ENCODE measurements at regions not wholly inside any gene's neighbourhood (a gene's known extent, or its start where the extent isn't known, plus 50 kb on each side); places are given as distances from the start of the nearest gene placed in this dataset.
"Not testable (repeated sequence)": the region's sequence is repeated elsewhere in the genome, so short reads cannot be mapped to it uniquely, and the experiment has no call there.

DNA sequence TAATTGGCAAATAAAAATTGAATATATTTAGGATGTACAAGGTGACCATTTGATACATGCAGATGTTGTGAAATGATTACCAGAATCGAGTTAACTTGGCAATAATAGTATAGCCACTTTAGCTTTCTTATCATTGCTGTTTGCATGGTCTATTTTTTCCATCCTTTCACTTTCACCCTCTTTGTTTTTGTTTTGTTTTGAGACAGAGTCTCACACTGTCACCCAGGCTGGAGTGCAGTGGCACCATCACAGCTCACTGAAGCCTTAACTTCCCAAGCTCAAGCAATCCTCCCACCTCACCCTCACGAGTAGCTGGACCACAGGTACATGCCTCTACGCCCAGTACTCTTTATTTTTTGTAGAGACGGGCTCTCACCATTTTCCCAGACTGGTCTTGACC lies 218.6 kb upstream of the ADGRL3 start:
- no peaks in the 10 kb centered on the region for H3K27me3 ChIP-seq (ENCODE audit: control insufficient read depth, insufficient read depth, low read length)
- no peak overlapping the region for H3K4me3 ChIP-seq (ENCODE audit: low read depth, low read length)
- no peaks in the 10 kb centered on the region for H3K36me3 ChIP-seq (ENCODE audit: control insufficient read depth, insufficient read depth, low read length)
- TF ChIP-seq, protein P1, sequence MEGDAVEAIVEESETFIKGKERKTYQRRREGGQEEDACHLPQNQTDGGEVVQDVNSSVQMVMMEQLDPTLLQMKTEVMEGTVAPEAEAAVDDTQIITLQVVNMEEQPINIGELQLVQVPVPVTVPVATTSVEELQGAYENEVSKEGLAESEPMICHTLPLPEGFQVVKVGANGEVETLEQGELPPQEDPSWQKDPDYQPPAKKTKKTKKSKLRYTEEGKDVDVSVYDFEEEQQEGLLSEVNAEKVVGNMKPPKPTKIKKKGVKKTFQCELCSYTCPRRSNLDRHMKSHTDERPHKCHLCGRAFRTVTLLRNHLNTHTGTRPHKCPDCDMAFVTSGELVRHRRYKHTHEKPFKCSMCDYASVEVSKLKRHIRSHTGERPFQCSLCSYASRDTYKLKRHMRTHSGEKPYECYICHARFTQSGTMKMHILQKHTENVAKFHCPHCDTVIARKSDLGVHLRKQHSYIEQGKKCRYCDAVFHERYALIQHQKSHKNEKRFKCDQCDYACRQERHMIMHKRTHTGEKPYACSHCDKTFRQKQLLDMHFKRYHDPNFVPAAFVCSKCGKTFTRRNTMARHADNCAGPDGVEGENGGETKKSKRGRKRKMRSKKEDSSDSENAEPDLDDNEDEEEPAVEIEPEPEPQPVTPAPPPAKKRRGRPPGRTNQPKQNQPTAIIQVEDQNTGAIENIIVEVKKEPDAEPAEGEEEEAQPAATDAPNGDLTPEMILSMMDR (IDR thresholded peaks at IDR 0.05; ENCODE audit: insufficient read depth, low read length, poor library complexity, severe bottlenecking), result no peak
- no peak for DNase-seq (ENCODE audit: low read depth)

DNA sequence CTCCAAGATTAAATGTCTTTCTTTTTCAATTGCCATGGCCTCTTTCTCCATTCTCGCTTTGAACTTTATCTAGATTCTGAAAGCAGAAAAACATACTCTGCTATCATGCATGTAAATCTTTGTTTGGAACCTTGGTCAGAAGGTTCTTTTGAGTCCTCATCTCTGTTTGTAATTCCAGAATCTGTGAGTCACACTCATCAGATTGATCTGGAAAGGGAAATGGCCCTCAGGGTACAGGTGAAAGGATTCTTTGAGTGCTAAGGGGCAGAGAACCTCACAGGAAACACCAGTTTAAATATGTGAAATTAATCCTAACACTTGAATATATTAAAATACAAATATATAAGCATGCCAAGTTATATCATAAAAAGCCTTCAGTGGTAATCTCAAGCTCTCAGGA lies 211.0 kb upstream of the ADGRL3 start:
- no peaks in the 10 kb centered on the region for H3K27me3 ChIP-seq (ENCODE audit: control insufficient read depth, insufficient read depth, low read length)
- TF ChIP-seq, protein P1 (IDR thresholded peaks at IDR 0.05; ENCODE audit: insufficient read depth, low read length, poor library complexity, severe bottlenecking), result no peak
- no peak overlapping the region for H3K4me3 ChIP-seq (ENCODE audit: low read depth, low read length)
- H3K36me3 ChIP-seq (ENCODE audit: control insufficient read depth, insufficient read depth, low read length), result no peaks in the 10 kb centered on the region
- no peak for DNase-seq (ENCODE audit: low read depth)

DNA sequence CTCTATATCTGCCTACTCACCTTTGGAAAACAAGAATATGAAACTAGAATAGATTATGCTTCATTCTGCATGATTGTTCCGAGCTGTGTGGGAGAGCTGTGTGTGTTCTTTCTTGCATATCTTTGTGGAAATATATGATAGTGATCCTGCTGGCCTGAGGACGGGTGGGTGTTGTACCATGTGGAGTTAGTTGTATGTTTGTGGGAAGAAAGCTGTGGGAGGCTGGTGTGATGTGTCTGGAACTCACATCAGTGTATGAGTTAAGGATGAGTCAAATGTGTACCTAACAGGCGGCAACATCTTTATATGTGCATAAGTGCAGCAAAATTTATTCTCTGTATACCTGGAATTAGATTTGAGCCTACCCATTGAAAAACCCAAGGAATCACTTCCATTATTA lies 208.1 kb upstream of the ADGRL3 start:
- H3K36me3 ChIP-seq (ENCODE audit: control insufficient read depth, insufficient read depth, low read length), result no peaks in the 10 kb centered on the region
- no peak overlapping the region for H3K4me3 ChIP-seq (ENCODE audit: low read depth, low read length)
- peak; percentile 26 for DNase-seq (ENCODE audit: low read depth)
- TF ChIP-seq, protein P1 (IDR thresholded peaks at IDR 0.05; ENCODE audit: insufficient read depth, low read length, poor library complexity, severe bottlenecking), result no peak
- no peaks in the 10 kb centered on the region for H3K27me3 ChIP-seq (ENCODE audit: control insufficient read depth, insufficient read depth, low read length)

GRCh38 chr4:61003301-61003700 lies 196.8 kb upstream of the ADGRL3 start:
- no peak for DNase-seq (ENCODE audit: low read depth)

DNA sequence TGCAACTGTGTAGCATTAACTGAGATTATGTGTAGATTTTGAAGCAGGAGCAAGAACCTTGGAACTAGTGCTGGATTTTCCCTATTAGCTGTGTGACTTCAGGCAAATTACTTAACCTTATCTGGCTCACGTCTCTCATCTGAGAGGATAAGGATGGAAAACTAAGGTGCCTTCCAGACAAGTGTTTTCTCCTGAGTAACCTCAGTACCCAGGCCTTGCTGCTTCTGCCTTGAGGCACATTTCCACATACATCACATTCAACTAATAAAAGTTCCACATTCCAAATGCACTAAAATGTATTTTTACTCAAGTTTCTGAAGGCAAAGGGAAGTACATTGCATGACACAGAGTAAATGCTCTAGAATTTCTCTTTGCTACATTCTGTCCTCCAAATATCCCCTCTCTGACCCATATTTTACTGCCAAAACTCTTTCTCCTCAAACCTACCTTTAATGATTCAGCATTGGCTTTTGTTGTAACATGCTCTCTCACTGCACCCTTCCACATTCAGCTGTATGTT lies 195.4 kb upstream of the ADGRL3 start:
- DNase-seq (ENCODE audit: low read depth), result no peak
- H3K27me3 ChIP-seq (ENCODE audit: control insufficient read depth, insufficient read depth, low read length), result no peaks in the 10 kb centered on the region

More at GRCh38 chr4:61003301-61003700, 196.8 kb upstream of the ADGRL3 start:
- TF ChIP-seq, protein P1 (IDR thresholded peaks at IDR 0.05; ENCODE audit: insufficient read depth, low read length, poor library complexity, severe bottlenecking), result no peak
- H3K36me3 ChIP-seq (ENCODE audit: control insufficient read depth, insufficient read depth, low read length), result no peaks in the 10 kb centered on the region
- no peaks in the 10 kb centered on the region for H3K27me3 ChIP-seq (ENCODE audit: control insufficient read depth, insufficient read depth, low read length)
- no peak overlapping the region for H3K4me3 ChIP-seq (ENCODE audit: low read depth, low read length)

DNA sequence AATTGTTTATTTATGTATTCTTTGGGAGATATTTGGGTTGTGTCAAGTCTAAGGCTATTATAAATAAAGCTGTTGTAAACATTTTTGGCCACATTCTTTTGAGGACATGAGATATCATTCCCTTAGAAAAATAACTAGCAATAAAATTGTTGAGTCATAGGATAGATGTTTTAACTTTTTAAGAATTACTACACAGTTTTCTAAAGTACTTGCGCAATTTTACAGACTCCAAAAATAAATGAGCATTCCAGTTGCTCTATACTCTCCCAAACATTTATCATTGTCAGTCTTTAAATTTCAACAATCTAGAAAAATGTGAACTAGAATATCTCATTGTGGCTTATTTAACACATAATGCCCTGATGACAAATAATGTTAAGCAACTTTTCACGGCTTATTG lies 189.1 kb upstream of the ADGRL3 start:
- Histone ChIP-seq H3K27me3 (ENCODE audit: control insufficient read depth, insufficient read depth, low read length) (no peaks in the 10 kb centered on the region), H3K4me3 (ENCODE audit: low read depth, low read length) (no peak overlapping the region), H3K36me3 (ENCODE audit: control insufficient read depth, insufficient read depth, low read length) (no peaks in the 10 kb centered on the region)
- DNase-seq (ENCODE audit: low read depth), result no peak
- TF ChIP-seq, protein P1 (IDR thresholded peaks at IDR 0.05; ENCODE audit: insufficient read depth, low read length, poor library complexity, severe bottlenecking), result no peak

More for the DNA sequence above, 195.4 kb upstream of the ADGRL3 start:
- H3K36me3 ChIP-seq (ENCODE audit: control insufficient read depth, insufficient read depth, low read length), result no peaks in the 10 kb centered on the region
- TF ChIP-seq, protein P1 (IDR thresholded peaks at IDR 0.05; ENCODE audit: insufficient read depth, low read length, poor library complexity, severe bottlenecking), result no peak
- H3K4me3 ChIP-seq (ENCODE audit: low read depth, low read length), result no peak overlapping the region

GRCh38 chr4:61011936-61012335 lies 188.2 kb upstream of the ADGRL3 start:
- DNase-seq (ENCODE audit: low read depth); H3K27me3 ChIP-seq (ENCODE audit: control insufficient read depth, insufficient read depth, low read length); H3K4me3 ChIP-seq (ENCODE audit: low read depth, low read length); H3K36me3 ChIP-seq (ENCODE audit: control insufficient read depth, insufficient read depth, low read length): not testable (repeated sequence)

All from kidney epithelial cell (primary cell).